CD4-positive, alpha-beta T cell (primary cell): ENCODE measurements at regions not wholly inside any gene's neighbourhood (a gene's known extent, or its start where the extent isn't known, plus 50 kb on each side); places are given as distances from the start of the nearest gene placed in this dataset.

Experiments used
- ATAC-seq: fragments of 200-7000 bp; cut with Tn5 transposase; one replicate; pipeline ENCODE4 v1.10.0; 2022; ENCODE audit warnings: mild to moderate bottlenecking; ENCODE audit not compliant: poor library complexity
- CTCF ChIA-PET: fragments of 350-600 bp; sonication (Branson Sonifier 250); formaldehyde crosslinking; loops from one replicate; lab custom pipeline; 2021; ENCODE audit warnings: antibody characterized with exemption, inconsistent platforms; lab: Charles Lee
- POLR2A ChIA-PET: fragments of 350-600 bp; sonication (Branson Sonifier 250); formaldehyde crosslinking; loops from one replicate; lab custom pipeline; 2021; ENCODE audit warnings: antibody characterized with exemption, inconsistent platforms; lab: Charles Lee
- DNase-seq, 14 experiments: peaks; one replicate each; pipeline ENCODE4 v3.0.0-alpha.2; 2013 to 2020; ENCODE audit warnings: mixed read lengths in 2 of 14
- H3K27ac ChIP-seq, 2 donors: one replicate each; pipeline versions ENCODE4 v1.5.1 to v1.7.0; 2013; ENCODE audit warnings: low read length in 2 of 2, low read depth in 1 of 2, mild to moderate bottlenecking in 1 of 2
- H3K27me3 ChIP-seq, 2 experiments: 1 replicate in 1 of 2; 2 replicates in 1 of 2; pipeline versions ENCODE4 v1.6.1 to v1.7.0; 2013; ENCODE audit warnings: low read length in 2 of 2, control low read depth in 1 of 2, mild to moderate bottlenecking in 1 of 2, moderate library complexity in 1 of 2; ENCODE audit not compliant: insufficient read depth in 2 of 2, control insufficient read depth in 1 of 2
- H3K36me3 ChIP-seq: one replicate; pipeline ENCODE4 v1.6.1; 2013; ENCODE audit warnings: low read length, control low read depth; ENCODE audit not compliant: insufficient read depth
- H3K4me1 ChIP-seq: one replicate; pipeline ENCODE4 v1.6.1; 2013; ENCODE audit warnings: low read length, control low read depth; ENCODE audit not compliant: insufficient read depth
- H3K4me3 ChIP-seq: one replicate; pipeline ENCODE4 v1.5.1; 2013; ENCODE audit warnings: mild to moderate bottlenecking, low read length, moderate library complexity
- H3K9me3 ChIP-seq, 2 experiments: 1 replicate in 1 of 2; 2 replicates in 1 of 2; pipeline versions ENCODE4 v1.6.1 to v1.7.0; 2013; ENCODE audit warnings: low read length in 2 of 2, mild to moderate bottlenecking in 2 of 2, control low read depth in 1 of 2, moderate library complexity in 1 of 2; ENCODE audit not compliant: control insufficient read depth in 1 of 2, insufficient read depth in 1 of 2
- H3K27ac Mint-ChIP-seq: one replicate; pipeline ENCODE4 v1.8.0; 2020; ENCODE audit warnings: mixed read lengths
- H3K27me3 Mint-ChIP-seq: one replicate; pipeline ENCODE4 v1.8.0; 2021; ENCODE audit warnings: mixed read lengths
- H3K36me3 Mint-ChIP-seq: one replicate; pipeline ENCODE4 v1.8.0; 2021; ENCODE audit warnings: low read depth, mixed read lengths
- H3K4me1 Mint-ChIP-seq: one replicate; pipeline ENCODE4 v1.8.0; 2021; ENCODE audit warnings: low read depth, mixed read lengths
- H3K4me3 Mint-ChIP-seq: one replicate; pipeline ENCODE4 v1.8.0; 2020; ENCODE audit warnings: mild to moderate bottlenecking, mixed read lengths
- H3K9me3 Mint-ChIP-seq: one replicate; pipeline ENCODE4 v1.8.0; 2020; ENCODE audit warnings: mixed read lengths
- CTCF ChIP-seq: fragments of 200-600 bp; IDR thresholded peaks from one replicate; pipeline ENCODE4 v1.8.0; 2022; ENCODE audit warnings: antibody characterized with exemption, mild to moderate bottlenecking
- intact Hi-C, 2 experiments: fragments of 100-400 bp; cut with DNase I in 1 of 2; cut with micrococcal nuclease in 1 of 2; formaldehyde crosslinking; loops; one replicate each; pipeline versions ENCODE4 v1.15.1 to v1.9.0; 2023 to 2025; cut with DNase I, micrococcal nuclease

- DNase-seq (no peak), ATAC-seq (no peak)
- ChIA-PET POLR2A (no interaction called here), CTCF (no interaction called here)
- Mint-ChIP-seq H3K27ac (no peak overlapping the region), H3K36me3 (no peaks in the 10 kb centered on the region), H3K4me1 (no peaks in the 10 kb centered on the region), H3K9me3 (no peaks in the 10 kb centered on the region), H3K4me3 (no peak overlapping the region), H3K27me3 (peaks cover 38% of the 10 kb centered on the region)
- H3K27me3 ChIP-seq, result peaks cover 14 to 22% of the 10 kb centered on the region in 2 experiments
- no peaks in the 10 kb centered on the region for H3K36me3 ChIP-seq
- H3K27ac ChIP-seq, result no peak overlapping the region
- no peak overlapping the region for H3K4me3 ChIP-seq
- TF ChIP-seq CTCF, result no peak
- peaks cover 0 to 3% of the 10 kb centered on the region in 2 experiments for H3K9me3 ChIP-seq
- intact Hi-C loops, result no loop called here
- H3K4me1 ChIP-seq, result no peaks in the 10 kb centered on the region
Observed at GRCh38 chr22:48496226-48496845, 1331.3 kb downstream of the BRD1 start.

GRCh38 chr22:48495751-48496080 is 1332.0 kb downstream of the BRD1 start:
- intact Hi-C loops, result no loop called here
- Mint-ChIP-seq H3K36me3 (no peaks in the 10 kb centered on the region), H3K4me3 (no peak overlapping the region), H3K27me3 (peaks cover 42% of the 10 kb centered on the region), H3K4me1 (no peaks in the 10 kb centered on the region), H3K9me3 (no peaks in the 10 kb centered on the region), H3K27ac (no peak overlapping the region)
- ATAC-seq, result no peak
- ChIA-PET CTCF (no interaction called here), POLR2A (no interaction called here)
- no peak for TF ChIP-seq CTCF
- Histone ChIP-seq H3K27me3 (peaks cover 20 to 28% of the 10 kb centered on the region in 2 experiments), H3K27ac (no peak overlapping the region), H3K36me3 (no peaks in the 10 kb centered on the region), H3K4me3 (no peak overlapping the region), H3K4me1 (no peaks in the 10 kb centered on the region), H3K9me3 (peaks cover 0 to 7% of the 10 kb centered on the region in 2 experiments)
- DNase-seq, result no peak

- no peak overlapping the region for H3K4me3 Mint-ChIP-seq
- no peaks in the 10 kb centered on the region for H3K9me3 Mint-ChIP-seq
- Histone ChIP-seq H3K36me3 (no peaks in the 10 kb centered on the region), H3K27me3 (peaks cover 23 to 32% of the 10 kb centered on the region in 2 experiments), H3K4me1 (no peaks in the 10 kb centered on the region), H3K4me3 (no peak overlapping the region), H3K27ac (no peak overlapping the region), H3K9me3 (peaks cover 0 to 12% of the 10 kb centered on the region in 2 experiments)
- H3K36me3 Mint-ChIP-seq, result no peaks in the 10 kb centered on the region
- peaks cover 42% of the 10 kb centered on the region for H3K27me3 Mint-ChIP-seq
- ATAC-seq, result no peak
- intact Hi-C loops, result loop anchor here in 1 of 2 experiments (5.0 kb wide), 1 partner anchor 1283 kb away; no protein-coding TSS in a partner anchor
- no peak for DNase-seq
- H3K4me1 Mint-ChIP-seq, result no peaks in the 10 kb centered on the region
- TF ChIP-seq CTCF, result no peak
- no peak overlapping the region for H3K27ac Mint-ChIP-seq
- POLR2A ChIA-PET, result no interaction called here
- CTCF ChIA-PET, result no interaction called here
Observed at GRCh38 chr22:48494968-48495750, 1332.5 kb downstream of the BRD1 start.
